GM18858 (cell line): ENCODE measurements at regions not wholly inside any gene's neighbourhood (a gene's known extent, or its start where the extent isn't known, plus 50 kb on each side); places are given as distances from the start of the nearest gene placed in this dataset.
"Not testable (repeated sequence)": the region's sequence is repeated elsewhere in the genome, so short reads cannot be mapped to it uniquely, and the experiment has no call there.

ENCODE experiments used
- ATAC-seq: cut with Tn5 transposase; IDR thresholded peaks from one replicate; pipeline ENCODE4 v1.9.1; 2021; ENCODE audit not compliant: unreplicated experiment

GRCh38 chrX:68951942-68952619, 123.3 kb downstream of the EFNB1 start:
- not testable (repeated sequence) for ATAC-seq

DNA sequence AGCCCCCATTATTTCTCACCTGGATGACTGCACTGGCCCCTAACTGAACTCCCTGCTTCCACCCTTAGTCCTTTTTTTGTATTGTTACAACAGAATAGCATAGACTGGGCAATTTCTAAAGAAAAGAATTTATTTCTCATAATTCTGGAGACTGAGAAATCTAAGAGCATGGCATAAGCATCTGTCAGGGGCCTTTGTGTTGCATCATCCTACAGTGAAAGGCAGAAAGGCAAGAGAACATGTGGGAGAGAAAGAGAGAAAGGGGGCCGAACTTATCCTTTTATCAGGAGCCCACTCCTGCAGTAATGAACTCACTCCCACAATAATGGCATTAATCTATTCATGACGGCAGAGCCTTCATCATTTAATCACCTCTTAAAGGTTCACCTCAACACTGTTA, 122.1 kb downstream of the EFNB1 start:
- ATAC-seq: no peak

- no peak for ATAC-seq
These were observed 119.2 kb downstream of the EFNB1 start for GRCh38 chrX:68947882-68948605.

DNA sequence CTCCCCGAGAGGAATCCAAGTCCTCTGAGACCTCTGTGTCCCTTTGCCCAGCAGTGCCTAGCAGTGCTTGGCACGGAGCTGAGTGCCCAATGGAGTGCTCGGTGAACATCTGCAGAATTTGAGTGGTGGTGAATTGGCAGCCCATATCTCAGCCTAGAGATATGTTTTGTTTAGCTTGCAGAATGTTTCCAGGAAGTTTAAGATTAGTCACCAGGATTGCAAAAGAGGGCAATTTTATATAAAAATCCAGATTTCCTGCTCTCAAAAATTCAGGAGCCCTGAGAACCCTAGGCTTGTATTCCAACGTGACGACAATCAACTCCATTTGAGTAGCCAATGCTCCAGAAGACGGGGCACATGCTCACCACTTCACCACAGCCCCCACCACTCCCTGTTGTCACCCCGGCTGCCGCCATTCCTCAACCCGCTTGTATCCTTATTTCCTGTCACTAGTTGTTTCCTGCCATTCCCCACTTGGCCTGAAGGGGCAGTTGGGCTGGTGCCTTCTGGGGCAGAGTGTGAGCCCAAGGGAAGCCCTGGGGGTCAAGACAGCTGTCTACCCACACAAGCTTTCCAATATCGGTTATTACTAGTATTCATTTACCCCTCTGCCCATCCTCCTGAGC, 116.9 kb downstream of the EFNB1 start:
- ATAC-seq: no peak

- ATAC-seq: no peak
These were observed 116.3 kb downstream of the EFNB1 start for GRCh38 chrX:68945081-68945602.

DNA sequence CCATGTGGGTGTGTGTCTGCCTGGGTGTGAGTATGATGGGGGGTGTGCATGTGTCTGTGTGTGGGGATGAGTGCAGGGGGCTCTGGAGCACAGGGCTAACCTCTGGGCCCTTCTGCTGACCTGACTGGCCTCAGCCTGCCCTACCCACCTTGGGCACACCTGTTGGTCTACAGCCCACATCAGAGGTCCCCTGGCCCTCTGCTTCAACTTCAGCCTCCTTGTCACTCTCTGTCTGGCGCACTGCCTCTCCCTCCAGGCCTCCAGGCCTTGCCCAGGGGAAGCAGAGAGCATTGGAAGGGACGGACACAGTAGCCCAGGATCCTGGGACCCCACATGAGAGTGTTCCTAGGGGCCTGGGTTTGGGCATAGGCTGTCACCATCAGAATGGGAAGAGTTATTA, 115.4 kb downstream of the EFNB1 start:
- ATAC-seq: no peak

GRCh38 chrX:68942840-68943239, 114.0 kb downstream of the EFNB1 start:
- ATAC-seq: no peak

DNA sequence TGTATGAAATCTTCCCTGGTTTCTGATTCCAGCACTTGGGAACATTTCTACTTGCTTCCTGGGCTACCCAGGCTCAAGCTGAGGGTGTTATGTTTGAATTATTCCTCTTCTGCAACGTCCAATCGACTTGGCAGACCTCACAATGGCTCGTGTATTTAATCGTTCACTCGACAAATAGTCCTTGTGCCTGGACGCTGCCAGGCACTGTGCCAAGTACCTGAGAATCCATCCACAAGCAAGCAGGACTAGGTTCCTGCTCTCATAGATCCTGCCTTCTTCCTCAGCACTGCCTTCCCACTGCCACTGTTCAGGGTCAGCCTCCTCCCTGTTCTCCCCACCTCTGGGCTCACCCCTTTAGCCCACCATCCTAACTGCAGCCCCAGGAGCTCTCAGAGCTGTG, 113.3 kb downstream of the EFNB1 start:
- ATAC-seq: no peak

DNA sequence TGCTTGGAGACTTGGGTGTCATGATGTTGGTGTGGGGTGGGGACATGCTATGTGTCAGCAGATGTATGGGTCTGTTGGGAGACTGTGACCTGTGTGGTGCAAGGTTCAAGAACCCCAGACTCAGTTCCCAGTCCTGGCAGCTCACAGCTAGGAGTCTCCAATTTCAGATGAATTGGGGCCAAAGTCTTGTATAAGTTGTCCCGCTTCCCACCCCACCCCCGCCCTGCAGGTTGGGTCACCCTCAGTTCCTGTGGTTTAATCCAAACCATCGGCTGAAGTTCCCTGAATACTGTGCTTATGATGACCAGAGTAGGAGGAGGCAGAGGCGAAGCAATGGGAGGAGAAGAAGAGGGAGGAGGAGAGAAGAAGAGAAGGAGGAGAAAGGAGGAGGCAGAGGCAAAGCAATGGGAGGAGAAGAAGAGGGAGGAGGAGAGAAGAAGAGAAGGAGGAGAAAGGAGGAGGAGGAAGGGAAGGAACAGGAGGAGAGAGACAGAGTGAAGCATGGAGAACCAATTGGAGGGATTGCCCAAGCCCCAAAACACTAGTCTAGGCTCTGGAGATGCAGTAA, 112.6 kb downstream of the EFNB1 start:
- no peak for ATAC-seq

DNA sequence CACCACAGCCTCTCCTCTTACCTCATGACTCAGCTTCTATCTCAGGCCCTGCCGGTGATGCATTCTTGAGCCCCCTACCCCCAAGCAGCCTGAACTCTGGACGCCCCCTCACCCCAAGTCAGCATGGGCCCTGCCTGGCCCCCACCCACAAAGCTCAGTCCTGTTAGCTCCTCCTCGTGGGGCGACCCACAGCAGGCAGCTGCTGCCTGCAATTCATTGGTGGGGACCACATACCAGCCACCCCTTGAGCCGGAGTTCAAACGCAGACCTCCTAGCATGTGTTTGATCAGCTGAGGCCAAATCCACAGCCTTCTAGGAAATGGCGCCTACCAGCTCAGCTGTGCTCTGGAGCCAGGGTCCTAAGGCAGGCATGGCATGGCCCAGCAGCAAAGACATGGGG, 111.8 kb downstream of the EFNB1 start:
- no peak for ATAC-seq

- ATAC-seq: no peak
These were observed 111.0 kb downstream of the EFNB1 start for GRCh38 chrX:68939868-68940267.

DNA sequence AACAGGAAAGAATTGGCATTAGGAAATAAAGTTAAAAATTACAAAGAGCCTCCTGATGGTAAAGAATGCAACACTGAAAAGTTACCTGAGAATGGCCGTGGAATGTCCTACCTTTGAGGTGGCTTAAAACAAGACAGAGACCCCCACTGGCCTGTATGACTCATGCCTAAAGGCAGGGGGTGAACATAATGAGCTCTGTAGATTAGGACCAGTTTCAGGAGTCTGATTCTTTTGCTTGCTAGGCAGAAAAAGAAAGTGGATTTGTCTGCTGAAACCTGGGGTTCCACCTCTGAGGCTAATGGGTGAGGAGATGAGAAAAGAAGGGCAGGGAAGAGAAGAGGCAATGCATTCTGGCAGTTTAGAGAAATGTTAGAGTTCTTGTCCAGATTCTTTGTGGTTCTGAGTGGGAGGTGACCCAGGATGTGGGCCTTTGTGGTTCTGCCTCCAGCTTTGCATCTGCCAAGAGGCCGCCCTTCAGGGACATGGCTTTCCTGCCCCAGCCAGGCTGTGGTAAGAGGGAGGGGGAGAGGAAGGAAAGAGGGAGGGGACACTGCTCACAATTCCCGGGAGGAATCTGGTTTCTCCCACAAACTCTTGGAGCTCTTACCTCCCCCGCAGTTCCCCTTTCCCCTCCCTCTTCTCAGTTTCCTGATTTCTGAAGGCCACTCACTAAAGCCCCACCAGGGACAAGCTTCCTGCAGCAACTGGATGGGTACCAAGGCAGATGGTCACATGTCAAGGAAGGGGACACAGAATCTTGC, 109.6 kb downstream of the EFNB1 start:
- no peak for ATAC-seq

DNA sequence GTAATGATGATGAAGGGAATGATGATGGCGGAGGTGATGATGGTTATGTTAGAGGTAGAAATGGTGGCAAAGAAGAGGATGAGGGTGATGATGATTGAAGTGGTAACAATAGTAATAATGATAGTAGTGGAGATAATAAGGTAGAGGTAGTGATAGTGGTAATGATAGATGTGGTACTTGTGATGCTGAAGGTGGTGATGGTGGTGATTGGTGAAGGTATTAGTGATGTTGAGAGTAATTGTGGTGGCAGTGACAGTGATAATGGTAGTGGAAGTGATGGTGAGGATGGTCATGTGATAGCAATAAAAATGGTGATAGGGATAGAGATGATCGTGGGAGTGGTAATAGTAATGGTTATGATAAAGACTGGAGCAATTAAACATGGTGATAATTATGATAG, 108.8 kb downstream of the EFNB1 start:
- ATAC-seq: no peak

- no peak for ATAC-seq
These were observed 107.8 kb downstream of the EFNB1 start for GRCh38 chrX:68936608-68937007.

DNA sequence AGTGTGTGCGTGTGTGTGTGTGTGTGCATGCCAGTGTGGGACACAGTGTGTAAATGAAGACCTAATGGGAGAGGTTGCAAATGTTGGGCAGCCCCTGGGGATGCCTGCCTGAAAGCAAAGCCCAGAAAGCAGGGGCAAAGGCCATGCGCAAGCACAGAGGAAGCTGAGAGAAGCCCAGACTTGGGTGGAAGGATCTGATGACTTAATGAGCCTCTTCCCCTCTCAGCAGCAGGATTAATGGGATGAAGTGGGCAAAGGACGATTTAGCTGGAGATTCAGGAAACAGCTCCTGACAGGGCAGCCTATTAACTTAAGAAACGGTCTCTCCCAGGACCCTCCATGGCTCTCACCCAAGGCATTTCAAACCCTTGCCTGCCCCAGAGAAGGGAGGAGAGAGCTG, 107.3 kb downstream of the EFNB1 start:
- ATAC-seq: no peak

DNA sequence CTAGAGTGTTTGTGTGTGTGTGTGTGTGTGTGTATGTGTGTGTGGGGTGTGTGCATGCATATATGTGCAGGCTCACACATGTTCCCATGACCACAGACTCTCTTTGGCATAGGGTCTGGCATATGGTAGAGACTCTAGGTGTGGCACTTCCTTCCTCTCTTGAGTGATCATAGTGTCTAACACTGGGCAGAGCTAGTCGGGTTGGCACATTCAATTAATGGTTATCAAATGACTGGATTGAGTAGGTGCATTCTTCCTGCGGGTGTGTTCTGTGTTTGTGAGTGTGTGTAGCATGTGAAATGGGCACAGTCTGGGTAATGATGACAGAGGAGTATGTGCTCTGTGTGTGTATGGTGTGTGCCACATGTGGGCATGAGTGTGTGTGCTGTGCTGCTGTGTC, 106.5 kb downstream of the EFNB1 start:
- ATAC-seq: no peak

DNA sequence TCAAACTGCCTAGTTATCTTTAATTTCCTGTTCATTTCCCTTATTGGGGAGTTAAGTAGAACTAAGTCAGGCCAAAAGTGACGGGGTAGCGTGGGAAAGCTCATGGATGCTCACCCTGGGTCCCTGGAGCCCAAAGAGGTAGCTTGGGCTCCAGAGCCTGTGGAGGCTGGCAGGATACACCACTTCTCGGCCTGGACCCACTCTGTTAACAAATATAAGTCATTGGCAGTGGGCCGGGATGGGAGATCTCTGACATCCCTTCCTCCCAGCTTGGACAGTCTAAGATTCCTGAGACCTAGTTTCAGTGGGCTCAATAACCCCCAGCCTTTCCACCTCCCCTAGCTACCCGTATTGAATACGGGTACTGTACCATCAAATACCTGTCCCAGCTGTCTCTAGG, 106.1 kb downstream of the EFNB1 start:
- ATAC-seq: no peak

GRCh38 chrX:68934421-68934820, 105.6 kb downstream of the EFNB1 start:
- no peak for ATAC-seq

- no peak for ATAC-seq
These were observed 103.8 kb downstream of the EFNB1 start for GRCh38 chrX:68932611-68933010.

DNA sequence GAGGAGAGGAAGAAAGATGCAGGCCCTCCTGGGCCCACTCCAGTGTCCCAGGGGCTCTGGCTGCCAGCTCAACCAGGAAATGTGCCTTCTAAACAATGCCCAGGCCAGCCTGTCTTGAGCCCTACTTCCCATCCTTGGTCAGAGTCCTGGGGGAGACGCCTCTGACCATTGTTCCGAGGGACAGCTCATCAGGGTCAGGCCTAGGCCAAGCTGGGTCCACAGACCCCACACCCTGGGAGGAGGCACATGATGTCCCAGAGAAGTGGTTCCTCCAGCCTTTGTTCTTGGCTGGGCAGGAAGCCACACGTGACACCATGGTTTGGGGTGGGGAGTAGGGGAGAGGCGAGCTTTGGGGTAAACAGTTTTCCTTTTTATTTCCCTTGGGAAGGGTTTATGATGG, 102.5 kb downstream of the EFNB1 start:
- no peak for ATAC-seq
